ENCODE measurements at regions not wholly inside any gene's neighbourhood (a gene's known extent, or its start where the extent isn't known, plus 50 kb on each side); places are given as distances from the start of the nearest gene placed in this dataset.
"Not testable (repeated sequence)": the region's sequence is repeated elsewhere in the genome, so short reads cannot be mapped to it uniquely, and the experiment has no call there.

GRCh38 chrX:33989936-33990335 lies 142.2 kb downstream of the FAM47A start:
- Histone ChIP-seq H3K4me3 (no peak overlapping the region), H3K4me1 (no peaks in the 10 kb centered on the region), H3K9me3 (replicated peaks) (no peaks in the 10 kb centered on the region), H3K27me3 (no peaks in the 10 kb centered on the region), H3K36me3 (no peaks in the 10 kb centered on the region), H3K27ac (no peak overlapping the region)
- no peak for DNase-seq

- no peaks in the 10 kb centered on the region for H3K36me3 ChIP-seq
- no peak overlapping the region for H3K27ac ChIP-seq
- no peaks in the 10 kb centered on the region for H3K4me1 ChIP-seq
- no peaks in the 10 kb centered on the region for H3K27me3 ChIP-seq
- no peak overlapping the region for H3K4me3 ChIP-seq
- peak; percentile 24 to 40 for DNase-seq
- no peaks in the 10 kb centered on the region for H3K9me3 ChIP-seq (replicated peaks)
Observed at GRCh38 chrX:33987458-33987857, 144.7 kb downstream of the FAM47A start.

GRCh38 chrX:33974676-33975075 lies 157.4 kb downstream of the FAM47A start:
- Histone ChIP-seq H3K27ac (no peak overlapping the region), H3K9me3 (replicated peaks) (no peaks in the 10 kb centered on the region), H3K4me1 (no peaks in the 10 kb centered on the region), H3K36me3 (no peaks in the 10 kb centered on the region), H3K4me3 (no peak overlapping the region), H3K27me3 (no peaks in the 10 kb centered on the region)
- DNase-seq: no peak

- no peak for DNase-seq
- no peaks in the 10 kb centered on the region for H3K9me3 ChIP-seq (replicated peaks)
- no peak overlapping the region for H3K27ac ChIP-seq
- no peak overlapping the region for H3K4me3 ChIP-seq
- no peaks in the 10 kb centered on the region for H3K27me3 ChIP-seq
- no peaks in the 10 kb centered on the region for H3K4me1 ChIP-seq
- no peaks in the 10 kb centered on the region for H3K36me3 ChIP-seq
Observed at GRCh38 chrX:33970028-33970967, 161.8 kb downstream of the FAM47A start.

GRCh38 chrX:33969105-33969504 lies 163.0 kb downstream of the FAM47A start:
- Histone ChIP-seq H3K27me3 (no peaks in the 10 kb centered on the region), H3K36me3 (no peaks in the 10 kb centered on the region), H3K4me1 (no peaks in the 10 kb centered on the region), H3K9me3 (replicated peaks) (no peaks in the 10 kb centered on the region), H3K4me3 (no peak overlapping the region), H3K27ac (no peak overlapping the region)
- no peak for DNase-seq

- Histone ChIP-seq H3K27ac (no peak overlapping the region), H3K4me1 (no peaks in the 10 kb centered on the region), H3K4me3 (no peak overlapping the region), H3K9me3 (replicated peaks) (no peaks in the 10 kb centered on the region), H3K27me3 (no peaks in the 10 kb centered on the region), H3K36me3 (no peaks in the 10 kb centered on the region)
- DNase-seq: no peak
Observed at GRCh38 chrX:33968611-33969010, 163.5 kb downstream of the FAM47A start.

GRCh38 chrX:33949300-33949699 lies 182.8 kb downstream of the FAM47A start:
- DNase-seq: no peak
- no peaks in the 10 kb centered on the region for H3K4me1 ChIP-seq

GRCh38 chrX:33926249-33926648 lies 205.9 kb downstream of the FAM47A start:
- not testable (repeated sequence) for H3K4me3 ChIP-seq; H3K27ac ChIP-seq; H3K9me3 ChIP-seq (replicated peaks); H3K27me3 ChIP-seq; DNase-seq; H3K4me1 ChIP-seq; H3K36me3 ChIP-seq

More at GRCh38 chrX:33949300-33949699, 182.8 kb downstream of the FAM47A start:
- Histone ChIP-seq H3K9me3 (replicated peaks) (no peaks in the 10 kb centered on the region), H3K36me3 (no peaks in the 10 kb centered on the region), H3K27ac (no peak overlapping the region), H3K27me3 (no peaks in the 10 kb centered on the region), H3K4me3 (no peak overlapping the region)

- Histone ChIP-seq H3K9me3 (replicated peaks) (no peaks in the 10 kb centered on the region), H3K4me3 (no peak overlapping the region), H3K27me3 (no peaks in the 10 kb centered on the region), H3K4me1 (no peaks in the 10 kb centered on the region), H3K27ac (no peak overlapping the region), H3K36me3 (no peaks in the 10 kb centered on the region)
- peak in 1 of 2 experiments; percentile 0 for DNase-seq
Observed at GRCh38 chrX:33923262-33923661, 208.9 kb downstream of the FAM47A start.

GRCh38 chrX:33909836-33910235 lies 222.3 kb downstream of the FAM47A start:
- no peak overlapping the region for H3K4me3 ChIP-seq
- no peaks in the 10 kb centered on the region for H3K4me1 ChIP-seq
- no peaks in the 10 kb centered on the region for H3K9me3 ChIP-seq (replicated peaks)
- H3K27ac ChIP-seq: no peak overlapping the region
- no peaks in the 10 kb centered on the region for H3K36me3 ChIP-seq
- no peak for DNase-seq
- no peaks in the 10 kb centered on the region for H3K27me3 ChIP-seq

GRCh38 chrX:33908898-33909297 lies 223.2 kb downstream of the FAM47A start:
- H3K9me3 ChIP-seq (replicated peaks): no peaks in the 10 kb centered on the region
- H3K27ac ChIP-seq: no peak overlapping the region
- H3K27me3 ChIP-seq: no peaks in the 10 kb centered on the region
- H3K4me3 ChIP-seq: no peak overlapping the region
- DNase-seq: no peak
- H3K36me3 ChIP-seq: no peaks in the 10 kb centered on the region
- H3K4me1 ChIP-seq: no peaks in the 10 kb centered on the region

- DNase-seq: no peak
- Histone ChIP-seq H3K4me3 (no peak overlapping the region), H3K27me3 (no peaks in the 10 kb centered on the region), H3K36me3 (no peaks in the 10 kb centered on the region), H3K27ac (no peak overlapping the region), H3K9me3 (replicated peaks) (no peaks in the 10 kb centered on the region), H3K4me1 (no peaks in the 10 kb centered on the region)
Observed at GRCh38 chrX:33908074-33908473, 224.0 kb downstream of the FAM47A start.

- DNase-seq: no peak
- H3K27me3 ChIP-seq: no peaks in the 10 kb centered on the region
- H3K4me3 ChIP-seq: no peak overlapping the region
- no peak overlapping the region for H3K27ac ChIP-seq
- no peaks in the 10 kb centered on the region for H3K36me3 ChIP-seq
- no peaks in the 10 kb centered on the region for H3K4me1 ChIP-seq
- no peaks in the 10 kb centered on the region for H3K9me3 ChIP-seq (replicated peaks)
Observed at GRCh38 chrX:33906971-33907370, 225.1 kb downstream of the FAM47A start.

GRCh38 chrX:33892670-33893069 lies 239.4 kb downstream of the FAM47A start:
- Histone ChIP-seq H3K27me3 (no peaks in the 10 kb centered on the region), H3K36me3 (no peaks in the 10 kb centered on the region), H3K4me1 (no peaks in the 10 kb centered on the region), H3K9me3 (replicated peaks) (no peaks in the 10 kb centered on the region), H3K27ac (no peak overlapping the region), H3K4me3 (no peak overlapping the region)
- DNase-seq: no peak

GRCh38 chrX:33855251-33855650 lies 276.9 kb downstream of the FAM47A start:
- Histone ChIP-seq H3K27ac (no peak overlapping the region), H3K4me1 (no peaks in the 10 kb centered on the region), H3K9me3 (replicated peaks) (no peaks in the 10 kb centered on the region), H3K4me3 (no peak overlapping the region), H3K36me3 (no peaks in the 10 kb centered on the region), H3K27me3 (no peaks in the 10 kb centered on the region)
- no peak for DNase-seq

- H3K4me3 ChIP-seq; H3K9me3 ChIP-seq (replicated peaks); H3K27ac ChIP-seq; H3K36me3 ChIP-seq; H3K27me3 ChIP-seq; H3K4me1 ChIP-seq; DNase-seq: not testable (repeated sequence)
Observed at GRCh38 chrX:33852146-33852545, 280.0 kb downstream of the FAM47A start.

All from SJCRH30 (cell line).